ENCODE measurements at regions not wholly inside any gene's neighbourhood (a gene's known extent, or its start where the extent isn't known, plus 50 kb on each side); places are given as distances from the start of the nearest gene placed in this dataset.

- TF ChIP-seq MLXIP (CRISPR knock-in tag; IDR thresholded peaks at IDR 0.05; ENCODE audit: borderline replicate concordance) (no peak), ZBTB33 (CRISPR knock-in tag; IDR thresholded peaks at IDR 0.05) (no peak)
Measured at GRCh38 chr18:45151645-45152044, 463.6 kb upstream of the SLC14A2 start (continued).

GRCh38 chr18:45155526-45155925, 459.8 kb upstream of the SLC14A2 start:
- no peak overlapping the region for H3K27ac ChIP-seq (ENCODE audit: extremely low read length, insufficient read depth, low read length)
- no peak overlapping the region for H3K4me2 ChIP-seq (ENCODE audit: low read depth, low read length)
- no peaks in the 10 kb centered on the region for H3K36me3 ChIP-seq (replicated peaks in 1 of 2; ENCODE audit: control insufficient read depth in 1 of 2, insufficient read depth in 2 of 2, low read length in 2 of 2)
- ATAC-seq, result no peak
- no peak overlapping the region for H3K4me3 ChIP-seq (replicated peaks in 1 of 3; ENCODE audit: insufficient read depth in 1 of 3, low read depth in 2 of 3, low read length in 3 of 3)
- no TSS peak for BruUV-seq (replicated peaks)
- no peaks in the 10 kb centered on the region for H3K79me2 ChIP-seq (ENCODE audit: insufficient read depth, low read length)
- in situ Hi-C loops (cut with HindIII; ENCODE audit: extremely low pct_ligation_motif_present, low pct_unique_long_range_greater_than_20kb), result no loop called here
- POLR2A ChIA-PET, result no interaction called here
- no peaks in the 10 kb centered on the region for H3K4me1 ChIP-seq (ENCODE audit: insufficient read depth, low read length)
- H3K9me3 ChIP-seq (ENCODE audit: low read length), result peaks cover 14% of the 10 kb centered on the region
- intact Hi-C loops (cut with micrococcal nuclease; ENCODE audit: unreplicated experiment), result no loop called here
- no peaks in the 10 kb centered on the region for H3K27me3 ChIP-seq (ENCODE audit: control insufficient read depth in 1 of 2, insufficient read depth in 2 of 2, low read length in 2 of 2)
- H2AFZ ChIP-seq (ENCODE audit: low read length), result no peak overlapping the region
- no peak overlapping the region for H3K9ac ChIP-seq (ENCODE audit: insufficient read depth, low read depth, low read length)
- CTCF ChIA-PET (ENCODE audit: low intra/inter-chr PET ratio, low total read pairs), result no interaction called here
- no peak for DNase-seq (ENCODE audit: low spot score)
- FAIRE-seq, result no peak
- no peaks in the 10 kb centered on the region for H4K20me1 ChIP-seq (ENCODE audit: insufficient read depth, low read length)
- TF ChIP-seq ZNF138 (CRISPR knock-in tag; IDR thresholded peaks at IDR 0.05; ENCODE audit: low read depth) (no peak), KDM6A (CRISPR knock-in tag; IDR thresholded peaks at IDR 0.05; ENCODE audit: low read depth) (no peak), ADNP (CRISPR knock-in tag; IDR thresholded peaks at IDR 0.05) (no peak), ZNF317 (CRISPR knock-in tag; IDR thresholded peaks at IDR 0.05) (no peak), RXRA (CRISPR knock-in tag; IDR thresholded peaks at IDR 0.05) (no peak), ZNF773 (CRISPR knock-in tag; IDR thresholded peaks at IDR 0.05; ENCODE audit: borderline replicate concordance) (no peak), SMAD9 (CRISPR knock-in tag; IDR thresholded peaks at IDR 0.05) (no peak), HNRNPUL1 (IDR thresholded peaks at IDR 0.05; ENCODE audit: low read depth, low read length) (no peak), SP140L (CRISPR knock-in tag; IDR thresholded peaks at IDR 0.05; ENCODE audit: borderline replicate concordance) (no peak), U2AF2 (IDR thresholded peaks at IDR 0.05; ENCODE audit: low read depth, low read length) (no peak), SIN3A (IDR thresholded peaks at IDR 0.05; ENCODE audit: borderline replicate concordance, low read depth, low read length) (no peak), HMGXB3 (CRISPR knock-in tag; IDR thresholded peaks at IDR 0.05; ENCODE audit: borderline replicate concordance) (no peak), NFE2L1 (CRISPR knock-in tag; IDR thresholded peaks at IDR 0.05; ENCODE audit: borderline replicate concordance) (no peak), ZC3H13 (CRISPR knock-in tag; IDR thresholded peaks at IDR 0.05) (no peak)
